ENCODE measurements at regions not wholly inside any gene's neighbourhood (a gene's known extent, or its start where the extent isn't known, plus 50 kb on each side); places are given as distances from the start of the nearest gene placed in this dataset.

- Histone ChIP-seq H3K4me1 (ENCODE audit: control insufficient read depth, extremely low read depth, insufficient read depth, low read length) (no peaks in the 10 kb centered on the region), H3K9me1 (ENCODE audit: control insufficient read depth, extremely low read depth, insufficient read depth, low read length) (no peaks in the 10 kb centered on the region), H3K4me3 (ENCODE audit: control insufficient read depth in 2 of 3, extremely low read depth in 1 of 3, insufficient read depth in 2 of 3, low read depth in 1 of 3, low read length in 3 of 3) (no peak overlapping the region), H3K79me2 (ENCODE audit: control insufficient read depth, insufficient read depth, low read length) (no peaks in the 10 kb centered on the region), H4K20me1 (ENCODE audit: control insufficient read depth, extremely low read depth, insufficient read depth, low read length) (no peaks in the 10 kb centered on the region), H3K9me3 (ENCODE audit: control insufficient read depth, low read depth, low read length) (no peaks in the 10 kb centered on the region), H3K9ac (ENCODE audit: control insufficient read depth, extremely low read depth, insufficient read depth, low read length) (no peak overlapping the region), H3K27me3 (ENCODE audit: control insufficient read depth, extremely low read depth, insufficient read depth, low read length) (no peaks in the 10 kb centered on the region), H3K27ac (ENCODE audit: control insufficient read depth, insufficient read depth, low read length) (no peak overlapping the region), H3K4me2 (ENCODE audit: control insufficient read depth, extremely low read depth, insufficient read depth, low read depth, low read length) (no peak overlapping the region), H2AFZ (ENCODE audit: control insufficient read depth, low read length) (no peak overlapping the region), H3K36me3 (ENCODE audit: control insufficient read depth in 2 of 2, extremely low read depth in 1 of 2, insufficient read depth in 2 of 2, low read length in 2 of 2) (no peaks in the 10 kb centered on the region)
- dilution Hi-C loops (cut with MboI; ENCODE audit: extremely low pct_ligation_motif_present, low sequenced_read_pairs): no loop called here
- DNase-seq (ENCODE audit: low read depth, low spot score) (no peak), FAIRE-seq (no peak)
- TF ChIP-seq, protein P1, sequence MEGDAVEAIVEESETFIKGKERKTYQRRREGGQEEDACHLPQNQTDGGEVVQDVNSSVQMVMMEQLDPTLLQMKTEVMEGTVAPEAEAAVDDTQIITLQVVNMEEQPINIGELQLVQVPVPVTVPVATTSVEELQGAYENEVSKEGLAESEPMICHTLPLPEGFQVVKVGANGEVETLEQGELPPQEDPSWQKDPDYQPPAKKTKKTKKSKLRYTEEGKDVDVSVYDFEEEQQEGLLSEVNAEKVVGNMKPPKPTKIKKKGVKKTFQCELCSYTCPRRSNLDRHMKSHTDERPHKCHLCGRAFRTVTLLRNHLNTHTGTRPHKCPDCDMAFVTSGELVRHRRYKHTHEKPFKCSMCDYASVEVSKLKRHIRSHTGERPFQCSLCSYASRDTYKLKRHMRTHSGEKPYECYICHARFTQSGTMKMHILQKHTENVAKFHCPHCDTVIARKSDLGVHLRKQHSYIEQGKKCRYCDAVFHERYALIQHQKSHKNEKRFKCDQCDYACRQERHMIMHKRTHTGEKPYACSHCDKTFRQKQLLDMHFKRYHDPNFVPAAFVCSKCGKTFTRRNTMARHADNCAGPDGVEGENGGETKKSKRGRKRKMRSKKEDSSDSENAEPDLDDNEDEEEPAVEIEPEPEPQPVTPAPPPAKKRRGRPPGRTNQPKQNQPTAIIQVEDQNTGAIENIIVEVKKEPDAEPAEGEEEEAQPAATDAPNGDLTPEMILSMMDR (optimal IDR thresholded peaks at IDR 0.05 in 1 of 3, IDR thresholded peaks at IDR 0.05 in 1 of 3, conservative IDR thresholded peaks at IDR 0.05 in 1 of 3; ENCODE audit: extremely low read depth in 1 of 3, insufficient read depth in 2 of 3, low read length in 3 of 3): no peak
- no peak for TF ChIP-seq EZH2 (IDR thresholded peaks at IDR 0.05; ENCODE audit: low read length)
Observed at GRCh38 chr7:118006979-118007378, 133.7 kb upstream of the CTTNBP2 start.

- no peaks in the 10 kb centered on the region for H3K79me2 ChIP-seq (ENCODE audit: control insufficient read depth, insufficient read depth, low read length)
- no peaks in the 10 kb centered on the region for H3K36me3 ChIP-seq (ENCODE audit: control insufficient read depth in 2 of 2, extremely low read depth in 1 of 2, insufficient read depth in 2 of 2, low read length in 2 of 2)
- no peak overlapping the region for H3K27ac ChIP-seq (ENCODE audit: control insufficient read depth, insufficient read depth, low read length)
- no peak overlapping the region for H3K4me2 ChIP-seq (ENCODE audit: control insufficient read depth, extremely low read depth, insufficient read depth, low read depth, low read length)
- no peak overlapping the region for H3K4me3 ChIP-seq (ENCODE audit: control insufficient read depth in 2 of 3, extremely low read depth in 1 of 3, insufficient read depth in 2 of 3, low read depth in 1 of 3, low read length in 3 of 3)
- H3K9me1 ChIP-seq (ENCODE audit: control insufficient read depth, extremely low read depth, insufficient read depth, low read length): no peaks in the 10 kb centered on the region
- TF ChIP-seq, protein P1 (optimal IDR thresholded peaks at IDR 0.05 in 1 of 3, IDR thresholded peaks at IDR 0.05 in 1 of 3, conservative IDR thresholded peaks at IDR 0.05 in 1 of 3; ENCODE audit: extremely low read depth in 1 of 3, insufficient read depth in 2 of 3, low read length in 3 of 3): no peak
- TF ChIP-seq EZH2 (IDR thresholded peaks at IDR 0.05; ENCODE audit: low read length): no peak
- no peaks in the 10 kb centered on the region for H3K27me3 ChIP-seq (ENCODE audit: control insufficient read depth, extremely low read depth, insufficient read depth, low read length)
- DNase-seq (ENCODE audit: low read depth, low spot score): no peak
- no peaks in the 10 kb centered on the region for H3K4me1 ChIP-seq (ENCODE audit: control insufficient read depth, extremely low read depth, insufficient read depth, low read length)
- no peaks in the 10 kb centered on the region for H3K9me3 ChIP-seq (ENCODE audit: control insufficient read depth, low read depth, low read length)
- H3K9ac ChIP-seq (ENCODE audit: control insufficient read depth, extremely low read depth, insufficient read depth, low read length): no peak overlapping the region
- dilution Hi-C loops (cut with MboI; ENCODE audit: extremely low pct_ligation_motif_present, low sequenced_read_pairs): no loop called here
- no peak for FAIRE-seq
- H2AFZ ChIP-seq (ENCODE audit: control insufficient read depth, low read length): no peak overlapping the region
- H4K20me1 ChIP-seq (ENCODE audit: control insufficient read depth, extremely low read depth, insufficient read depth, low read length): no peaks in the 10 kb centered on the region
Observed at GRCh38 chr7:118009419-118009818, 136.2 kb upstream of the CTTNBP2 start.

Data from keratinocyte (primary cell).